ENCODE measurements at regions not wholly inside any gene's neighbourhood (a gene's known extent, or its start where the extent isn't known, plus 50 kb on each side); places are given as distances from the start of the nearest gene placed in this dataset.

- TF ChIP-seq CTCF (IDR thresholded peaks at IDR 0.05) (no peak), POLR2A (IDR thresholded peaks at IDR 0.05) (no peak), EP300 (IDR thresholded peaks at IDR 0.05) (no peak)
- H3K27ac ChIP-seq = no peak overlapping the region
- H3K4me3 ChIP-seq = no peak overlapping the region
- intact Hi-C loops (cut with DNase I) = no loop called here
- WGBS, 3 donors = 64 to 76% (median 75%) methylated on average over 7 of the region's 7 CpGs
- no peak for DNase-seq
- H3K36me3 ChIP-seq = no peaks in the 10 kb centered on the region
- no peaks in the 10 kb centered on the region for H3K4me1 ChIP-seq (ENCODE audit: insufficient read depth)
- no peaks in the 10 kb centered on the region for H3K27me3 ChIP-seq
- no peaks in the 10 kb centered on the region for H3K9me3 ChIP-seq
Measured at GRCh38 chr13:85512421-85512820, 286.8 kb downstream of the SLITRK6 start.

GRCh38 chr13:85509512-85509911 lies 289.7 kb downstream of the SLITRK6 start:
- H3K4me3 ChIP-seq = no peak overlapping the region
- no peaks in the 10 kb centered on the region for H3K9me3 ChIP-seq
- H3K27ac ChIP-seq = no peak overlapping the region
- TF ChIP-seq POLR2A (IDR thresholded peaks at IDR 0.05) (no peak), CTCF (IDR thresholded peaks at IDR 0.05) (no peak), EP300 (IDR thresholded peaks at IDR 0.05) (no peak)
- WGBS, 3 donors = 74 to 81% (median 78%) methylated on average over 4 of the region's 4 CpGs
- intact Hi-C loops (cut with DNase I) = no loop called here
- no peaks in the 10 kb centered on the region for H3K4me1 ChIP-seq (ENCODE audit: insufficient read depth)
- no peaks in the 10 kb centered on the region for H3K36me3 ChIP-seq
- H3K27me3 ChIP-seq = no peaks in the 10 kb centered on the region
- DNase-seq = no peak

GRCh38 chr13:85508683-85509329 lies 290.4 kb downstream of the SLITRK6 start:
- intact Hi-C loops (cut with DNase I) = no loop called here
- no peaks in the 10 kb centered on the region for H3K9me3 ChIP-seq
- 67 to 75% (median 69%) methylated on average over 10 to 12 of the region's 12 CpGs for WGBS, 3 donors
- no peaks in the 10 kb centered on the region for H3K36me3 ChIP-seq
- H3K4me1 ChIP-seq (ENCODE audit: insufficient read depth) = no peaks in the 10 kb centered on the region
- no peak for DNase-seq
- TF ChIP-seq EP300 (IDR thresholded peaks at IDR 0.05) (no peak), POLR2A (IDR thresholded peaks at IDR 0.05) (no peak)
- H3K4me3 ChIP-seq = no peak overlapping the region
- H3K27me3 ChIP-seq = no peaks in the 10 kb centered on the region
- no peak overlapping the region for H3K27ac ChIP-seq

- no peak for DNase-seq
- Histone ChIP-seq H3K27me3 (no peaks in the 10 kb centered on the region), H3K27ac (no peak overlapping the region), H3K36me3 (no peaks in the 10 kb centered on the region), H3K9me3 (no peaks in the 10 kb centered on the region), H3K4me3 (no peak overlapping the region), H3K4me1 (ENCODE audit: insufficient read depth) (no peaks in the 10 kb centered on the region)
- TF ChIP-seq EP300 (IDR thresholded peaks at IDR 0.05) = no peak
- no peak for TF ChIP-seq CTCF (IDR thresholded peaks at IDR 0.05)
- no peak for TF ChIP-seq POLR2A (IDR thresholded peaks at IDR 0.05)
- intact Hi-C loops (cut with DNase I) = no loop called here
- 31 to 49% (median 35%) methylated on average over 2 of the region's 2 CpGs for WGBS, 3 donors
Measured at GRCh38 chr13:85503797-85504196, 295.4 kb downstream of the SLITRK6 start.

GRCh38 chr13:85501616-85502015 lies 297.6 kb downstream of the SLITRK6 start:
- intact Hi-C loops (cut with DNase I) = no loop called here
- Histone ChIP-seq H3K4me1 (ENCODE audit: insufficient read depth) (no peaks in the 10 kb centered on the region), H3K4me3 (no peak overlapping the region), H3K36me3 (no peaks in the 10 kb centered on the region), H3K27me3 (no peaks in the 10 kb centered on the region), H3K9me3 (no peaks in the 10 kb centered on the region), H3K27ac (no peak overlapping the region)
- TF ChIP-seq POLR2A (IDR thresholded peaks at IDR 0.05) (no peak), EP300 (IDR thresholded peaks at IDR 0.05) (no peak)
- DNase-seq = no peak
